ENCODE measurements at regions not wholly inside any gene's neighbourhood (a gene's known extent, or its start where the extent isn't known, plus 50 kb on each side); places are given as distances from the start of the nearest gene placed in this dataset.

GRCh38 chr17:77343031-77343800 is 202.4 kb downstream of the SEC14L1 start:
- no peak for TF ChIP-seq CEBPB (IDR thresholded peaks at IDR 0.05)
- no peak for TF ChIP-seq RAD21 (IDR thresholded peaks at IDR 0.05; ENCODE audit: low read depth)
- no peak for TF ChIP-seq CREB1 (IDR thresholded peaks at IDR 0.05; ENCODE audit: low read depth)
- TF ChIP-seq EP300 (IDR thresholded peaks at IDR 0.05; ENCODE audit: borderline replicate concordance): no peak
- no peak for TF ChIP-seq FOXM1 (IDR thresholded peaks at IDR 0.05; ENCODE audit: borderline replicate concordance, low read depth)
- no peak for TF ChIP-seq USF1 (IDR thresholded peaks at IDR 0.05)
- TF ChIP-seq REST (IDR thresholded peaks at IDR 0.05; ENCODE audit: low read depth): no peak
- TF ChIP-seq TEAD4 (IDR thresholded peaks at IDR 0.05): no peak
- no peak for TF ChIP-seq EGR1 (IDR thresholded peaks at IDR 0.05)
- no peak for TF ChIP-seq TCF12 (IDR thresholded peaks at IDR 0.05; ENCODE audit: low read depth)
- TF ChIP-seq NFIC (IDR thresholded peaks at IDR 0.05): no peak
- TF ChIP-seq TAF1 (IDR thresholded peaks at IDR 0.05; ENCODE audit: low read depth): no peak
- no peak for TF ChIP-seq YY1 (IDR thresholded peaks at IDR 0.05; ENCODE audit: low read depth)

All from Ishikawa (cell line).